COLO668 (cell line): ENCODE measurements at regions not wholly inside any gene's neighbourhood (a gene's known extent, or its start where the extent isn't known, plus 50 kb on each side); places are given as distances from the start of the nearest gene placed in this dataset.

Experiments
- DNase-seq: peaks from one replicate; lab custom pipeline; 2025; ENCODE audit not compliant: unreplicated experiment; lab: John Stamatoyannopoulos, UW

DNA sequence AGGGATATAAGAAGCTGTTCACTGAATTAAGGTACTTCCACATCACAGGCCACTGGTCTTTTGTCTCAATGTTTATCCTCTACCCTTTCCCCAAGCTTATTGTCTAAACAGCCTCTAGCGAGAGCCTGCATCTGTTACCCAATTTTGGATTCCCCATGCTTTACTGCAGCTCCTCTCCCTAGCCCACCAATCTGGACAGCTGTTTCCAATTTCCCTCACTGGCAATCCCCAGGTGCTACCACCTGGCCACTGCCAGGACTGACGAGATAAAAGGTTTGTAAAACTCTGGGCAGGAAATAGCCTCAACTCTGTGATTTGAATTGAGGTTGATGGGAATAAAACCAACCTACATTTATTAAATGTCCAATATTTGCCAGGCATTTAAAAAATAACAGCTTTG lies 58.0 kb upstream of the TEX9 start:
- DNase-seq = peak; percentile 49

DNA sequence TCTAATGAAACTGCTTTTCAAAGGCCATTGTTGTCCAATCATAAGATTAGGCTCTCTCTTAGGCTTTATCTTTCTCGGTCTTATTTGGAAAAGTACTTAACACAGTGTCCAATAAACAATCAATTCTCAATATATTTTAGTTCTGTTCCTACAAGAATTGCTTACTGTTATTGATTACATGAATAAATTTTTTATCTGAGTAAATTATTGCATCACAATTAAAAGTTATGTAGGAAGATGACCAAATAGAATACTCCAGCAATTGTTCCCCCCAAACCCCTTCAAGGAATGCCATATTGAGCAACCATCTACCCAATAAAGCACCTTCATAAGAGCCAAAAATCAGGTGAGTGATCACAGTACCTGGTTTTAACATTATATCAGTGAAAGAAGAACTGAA lies 55.0 kb upstream of the RFX7 start:
- no peak for DNase-seq

DNA sequence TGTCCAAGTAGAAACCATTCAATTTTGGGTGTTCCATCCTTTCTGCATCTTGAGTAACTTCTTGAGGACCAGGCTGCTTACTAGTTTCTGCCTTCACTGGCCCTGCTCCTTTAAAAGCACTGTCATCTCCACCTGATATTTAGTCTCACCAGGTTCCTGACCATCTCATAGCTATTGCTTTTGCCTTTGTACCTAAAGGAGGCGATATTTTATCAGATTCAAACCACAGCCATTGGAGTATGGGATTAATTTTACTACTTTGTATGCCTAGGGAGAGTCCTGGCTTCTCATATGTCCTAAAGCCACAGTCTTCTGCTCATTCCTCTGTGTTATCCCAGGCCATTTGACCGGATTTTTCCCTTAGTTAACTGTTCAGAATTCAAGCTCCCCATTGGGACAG lies 51.8 kb upstream of the RFX7 start:
- DNase-seq = no peak

DNA sequence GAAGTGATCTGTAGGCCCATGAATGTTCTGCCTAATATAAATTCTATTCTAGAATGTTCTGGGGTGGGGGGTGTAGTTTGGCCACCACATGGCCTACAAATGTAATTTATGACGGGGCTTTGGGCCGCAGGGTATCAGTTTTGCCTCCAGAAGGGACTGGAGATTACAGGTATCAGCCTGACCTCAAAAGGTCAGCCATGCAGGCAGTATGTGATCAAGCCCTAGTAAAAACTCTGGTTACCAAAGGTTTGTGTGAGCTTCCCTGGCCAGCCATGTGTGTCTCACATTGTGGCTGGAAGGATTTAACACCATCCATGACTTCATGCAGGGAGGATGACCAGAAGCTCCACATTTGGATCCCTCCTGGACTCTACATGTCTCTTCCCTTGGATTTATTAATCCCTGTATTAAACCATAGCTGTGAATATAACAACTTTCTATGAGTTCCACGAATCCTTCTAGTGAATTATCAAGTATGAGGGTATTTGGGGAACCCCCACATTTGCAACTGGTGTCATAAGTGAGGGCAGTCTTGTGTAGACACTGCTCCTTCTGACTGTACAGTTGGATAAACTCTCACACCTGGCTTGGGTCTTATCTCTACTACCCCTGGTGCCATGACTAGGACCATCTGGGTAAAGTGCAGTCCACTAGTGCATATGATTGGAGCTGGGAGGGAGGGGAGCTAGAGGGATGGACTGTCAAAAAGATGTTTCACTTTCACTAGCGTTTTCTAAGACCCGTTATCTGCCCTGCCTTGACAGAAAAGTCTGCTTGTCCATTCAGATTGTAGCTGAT lies 50.0 kb upstream of the RFX7 start:
- DNase-seq = no peak
